Neuronal stem cell (in vitro differentiated cells): ENCODE measurements at regions not wholly inside any gene's neighbourhood (a gene's known extent, or its start where the extent isn't known, plus 50 kb on each side); places are given as distances from the start of the nearest gene placed in this dataset.

Source experiments
- DNase-seq: peaks from one replicate; pipeline ENCODE4 v3.0.0-alpha.2; 2013; ENCODE audit warnings: low spot score
- H2AFZ ChIP-seq: one replicate; pipeline ENCODE4 v1.6.1; 2013; ENCODE audit warnings: mild to moderate bottlenecking, low read length, inconsistent platforms
- H2AK5ac ChIP-seq: 2 replicates; pipeline ENCODE4 v1.6.1; 2013; ENCODE audit warnings: low read depth, mild to moderate bottlenecking, inconsistent platforms, low read length, moderate library complexity, mixed read lengths
- H2BK120ac ChIP-seq: 2 replicates; pipeline ENCODE4 v1.6.1; 2013; ENCODE audit warnings: low read depth, mild to moderate bottlenecking, inconsistent platforms, low read length, moderate library complexity, mixed read lengths
- H2BK12ac ChIP-seq: one replicate; pipeline ENCODE4 v1.6.1; 2013; ENCODE audit warnings: low read length, inconsistent platforms
- H2BK15ac ChIP-seq: 2 replicates; pipeline ENCODE4 v1.6.1; 2013; ENCODE audit warnings: mild to moderate bottlenecking, low read length, inconsistent platforms, mixed read lengths
- H2BK5ac ChIP-seq: one replicate; pipeline ENCODE4 v1.6.1; 2013; ENCODE audit warnings: inconsistent platforms, mild to moderate bottlenecking, low read length, moderate library complexity
- H3K14ac ChIP-seq: one replicate; pipeline ENCODE4 v1.6.1; 2013; ENCODE audit warnings: low read length, inconsistent platforms
- H3K18ac ChIP-seq: 2 replicates; pipeline ENCODE4 v1.6.1; 2013; ENCODE audit warnings: low read length, inconsistent platforms
- H3K23ac ChIP-seq: 2 replicates; pipeline ENCODE4 v1.6.1; 2013; ENCODE audit warnings: low read depth, mild to moderate bottlenecking, mixed read lengths, low read length, inconsistent platforms; ENCODE audit not compliant: poor library complexity
- H3K27ac ChIP-seq: replicated peaks from 3 replicates; pipeline ENCODE4 v1.5.1; 2013; ENCODE audit warnings: low read length, inconsistent platforms
- H3K27me3 ChIP-seq, 3 experiments: 2 replicates each; pipeline ENCODE4 v1.6.1; 2013; ENCODE audit warnings: low read length in 3 of 3, mild to moderate bottlenecking in 2 of 3, inconsistent platforms in 1 of 3, low read depth in 1 of 3, mixed read lengths in 1 of 3, moderate library complexity in 1 of 3; ENCODE audit not compliant: control insufficient read depth in 3 of 3, insufficient read depth in 3 of 3
- H3K36me3 ChIP-seq, 2 donors: replicated peaks in 1 of 2; 2 replicates each; pipeline ENCODE4 v1.6.1; 2013; ENCODE audit warnings: low read length in 2 of 2; ENCODE audit not compliant: control insufficient read depth in 2 of 2, insufficient read depth in 2 of 2
- H3K4ac ChIP-seq: 2 replicates; pipeline ENCODE4 v1.6.1; 2013; ENCODE audit warnings: inconsistent platforms, mild to moderate bottlenecking, low read length, moderate library complexity
- H3K4me1 ChIP-seq, 2 donors: 1 replicate in 1 of 2; 2 replicates in 1 of 2; pipeline ENCODE4 v1.6.1; 2013; ENCODE audit warnings: low read length in 2 of 2, low read depth in 1 of 2; ENCODE audit not compliant: control insufficient read depth in 2 of 2, insufficient read depth in 1 of 2
- H3K4me2 ChIP-seq: one replicate; pipeline ENCODE4 v1.6.1; 2013; ENCODE audit warnings: mild to moderate bottlenecking, low read length, inconsistent platforms; ENCODE audit not compliant: insufficient read depth, poor library complexity, severe bottlenecking
- H3K4me3 ChIP-seq, 2 donors: 2 replicates each; pipeline ENCODE4 v1.5.1; 2013; ENCODE audit warnings: low read length in 2 of 2, mild to moderate bottlenecking in 2 of 2, inconsistent platforms in 1 of 2, moderate library complexity in 1 of 2
- H3K79me1 ChIP-seq: one replicate; pipeline ENCODE4 v1.6.1; 2013; ENCODE audit warnings: low read depth, mild to moderate bottlenecking, inconsistent platforms, low read length, moderate library complexity
- H3K9ac ChIP-seq: one replicate; pipeline ENCODE4 v1.6.1; 2013; ENCODE audit warnings: mild to moderate bottlenecking, low read depth, low read length, inconsistent platforms; ENCODE audit not compliant: poor library complexity
- H3K9me3 ChIP-seq, 2 donors: replicated peaks in 1 of 2; 2 replicates each; pipeline versions ENCODE3 to v1.6.1; 2013; ENCODE audit warnings: low read length in 2 of 2, mild to moderate bottlenecking in 2 of 2, inconsistent platforms in 1 of 2, low read depth in 1 of 2, mixed read lengths in 1 of 2, moderate library complexity in 1 of 2; ENCODE audit not compliant: control insufficient read depth in 2 of 2, insufficient read depth in 1 of 2
- H4K8ac ChIP-seq: one replicate; pipeline ENCODE4 v1.6.1; 2013; ENCODE audit warnings: low read depth, mild to moderate bottlenecking, inconsistent platforms, low read length, moderate library complexity
- H4K91ac ChIP-seq: one replicate; pipeline ENCODE4 v1.6.1; 2013; ENCODE audit warnings: low read length, low read depth, mild to moderate bottlenecking, inconsistent platforms; ENCODE audit not compliant: poor library complexity
- WGBS, 2 donors: extraction: QIAGEN DNeasy Blood & Tissue Kit; methylation state at CpG; one replicate each; pipeline ENCODE4 v1.1.7; 2013; ENCODE audit warnings: missing lambda C conversion rate in 2 of 2, mixed read lengths in 1 of 2; ENCODE audit not compliant: insufficient read length in 2 of 2, insufficient replicate concordance in 1 of 2; ENCODE audit errors: extremely low coverage in 2 of 2; 5-methylcytosine and 5-hydroxymethylcytosine counted together

- Histone ChIP-seq H3K36me3 (no peaks in the 10 kb centered on the region), H2BK5ac (no peak overlapping the region), H3K27ac (no peak overlapping the region), H3K9me3 (no peaks in the 10 kb centered on the region), H2AK5ac (no peak overlapping the region), H3K79me1 (no peaks in the 10 kb centered on the region), H3K4ac (no peak overlapping the region), H3K14ac (no peak overlapping the region), H3K4me2 (no peak overlapping the region), H4K8ac (no peak overlapping the region), H3K9ac (no peak overlapping the region), H3K4me3 (no peak overlapping the region), H3K27me3 (no peaks in the 10 kb centered on the region), H2BK120ac (no peak overlapping the region), H2AFZ (no peak overlapping the region), H4K91ac (no peak overlapping the region), H3K18ac (no peak overlapping the region), H3K23ac (no peak overlapping the region), H2BK15ac (no peak overlapping the region), H2BK12ac (no peak overlapping the region), H3K4me1 (no peaks in the 10 kb centered on the region)
- WGBS, 2 donors: no CpG with 5 or more reads among the region's 5 CpGs
- DNase-seq: no peak
Observed at GRCh38 chr16:82567175-82567574, 59.6 kb upstream of the CDH13 start.

- Histone ChIP-seq H2BK120ac (no peak overlapping the region), H4K91ac (no peak overlapping the region), H2BK12ac (no peak overlapping the region), H3K4me3 (no peak overlapping the region), H3K79me1 (no peaks in the 10 kb centered on the region), H3K36me3 (no peaks in the 10 kb centered on the region), H3K4me1 (peaks cover 0 to 2% of the 10 kb centered on the region in 2 donors), H2AK5ac (no peak overlapping the region), H3K27ac (no peak overlapping the region), H2BK5ac (no peak overlapping the region), H3K9ac (no peak overlapping the region), H3K4ac (no peak overlapping the region), H3K14ac (no peak overlapping the region), H2BK15ac (no peak overlapping the region), H2AFZ (no peak overlapping the region), H4K8ac (no peak overlapping the region), H3K18ac (no peak overlapping the region), H3K23ac (no peak overlapping the region), H3K4me2 (no peak overlapping the region), H3K27me3 (no peaks in the 10 kb centered on the region), H3K9me3 (no peaks in the 10 kb centered on the region)
- no peak for DNase-seq
- WGBS, 2 donors: no CpG with 5 or more reads among the region's 3 CpGs
Observed at GRCh38 chr16:82563401-82563800, 63.4 kb upstream of the CDH13 start.

- Histone ChIP-seq H3K23ac (no peak overlapping the region), H4K8ac (no peak overlapping the region), H4K91ac (no peak overlapping the region), H3K4ac (no peak overlapping the region), H2AFZ (no peak overlapping the region), H2BK12ac (no peak overlapping the region), H2BK15ac (no peak overlapping the region), H2BK5ac (no peak overlapping the region), H3K4me3 (no peak overlapping the region), H2AK5ac (no peak overlapping the region), H3K14ac (no peak overlapping the region), H3K27ac (no peak overlapping the region), H3K36me3 (no peaks in the 10 kb centered on the region), H3K4me1 (peaks cover 0 to 2% of the 10 kb centered on the region in 2 donors), H3K4me2 (no peak overlapping the region), H3K9me3 (no peaks in the 10 kb centered on the region), H3K79me1 (no peaks in the 10 kb centered on the region), H2BK120ac (no peak overlapping the region), H3K27me3 (no peaks in the 10 kb centered on the region), H3K18ac (no peak overlapping the region), H3K9ac (no peak overlapping the region)
- DNase-seq: no peak
- WGBS, 2 donors: no CpG with 5 or more reads among the region's 4 CpGs
Observed at GRCh38 chr16:82562183-82562683, 64.5 kb upstream of the CDH13 start.

- H3K18ac ChIP-seq: no peak overlapping the region
- no CpG with 5 or more reads among the region's 7 CpGs for WGBS, 2 donors
- no peak overlapping the region for H4K8ac ChIP-seq
- no peak overlapping the region for H3K9ac ChIP-seq
- H2BK5ac ChIP-seq: no peak overlapping the region
- no peak overlapping the region for H2BK15ac ChIP-seq
- H3K79me1 ChIP-seq: no peaks in the 10 kb centered on the region
- no peak overlapping the region for H3K4me3 ChIP-seq
- no peak overlapping the region for H2AFZ ChIP-seq
- no peak overlapping the region for H2AK5ac ChIP-seq
- no peak overlapping the region for H3K4me2 ChIP-seq
- H3K9me3 ChIP-seq: no peaks in the 10 kb centered on the region
- H2BK12ac ChIP-seq: no peak overlapping the region
- H3K4me1 ChIP-seq: peaks cover 0 to 2% of the 10 kb centered on the region in 2 donors
- H3K27ac ChIP-seq: no peak overlapping the region
- no peak overlapping the region for H3K14ac ChIP-seq
- H3K36me3 ChIP-seq: no peaks in the 10 kb centered on the region
- H4K91ac ChIP-seq: no peak overlapping the region
- H3K23ac ChIP-seq: no peak overlapping the region
- DNase-seq: no peak
- no peak overlapping the region for H2BK120ac ChIP-seq
- no peaks in the 10 kb centered on the region for H3K27me3 ChIP-seq
- H3K4ac ChIP-seq: no peak overlapping the region
Observed at GRCh38 chr16:82560805-82561325, 65.9 kb upstream of the CDH13 start.
